ENCODE measurements at regions not wholly inside any gene's neighbourhood (a gene's known extent, or its start where the extent isn't known, plus 50 kb on each side); places are given as distances from the start of the nearest gene placed in this dataset.

DNA sequence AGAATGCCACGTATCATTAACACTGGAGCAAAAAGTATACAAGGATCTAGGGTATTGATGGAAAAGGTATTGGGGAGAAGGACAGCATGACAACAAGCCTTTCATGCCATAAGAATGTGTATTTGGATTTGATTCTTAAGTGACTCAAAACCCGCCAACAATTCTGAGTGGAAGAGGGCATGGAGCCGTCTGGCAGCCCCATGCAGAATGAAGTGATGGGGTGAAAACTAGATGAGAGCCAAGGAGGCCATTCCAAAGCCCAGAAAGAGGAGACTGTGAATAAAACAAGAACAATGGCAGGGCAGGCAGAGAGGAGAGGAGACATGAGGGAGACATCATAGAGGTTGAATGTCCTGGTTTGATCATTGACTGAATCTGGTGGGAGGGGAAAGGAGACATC is 272.3 kb upstream of the WWC1 start:
- no peaks in the 10 kb centered on the region for H4K20me1 ChIP-seq (ENCODE audit: control insufficient read depth, insufficient read depth, low read length, poor library complexity, severe bottlenecking)
- H3K9me3 Mint-ChIP-seq (ENCODE audit: insufficient read depth), result no peaks in the 10 kb centered on the region
- TF ChIP-seq, protein P1, sequence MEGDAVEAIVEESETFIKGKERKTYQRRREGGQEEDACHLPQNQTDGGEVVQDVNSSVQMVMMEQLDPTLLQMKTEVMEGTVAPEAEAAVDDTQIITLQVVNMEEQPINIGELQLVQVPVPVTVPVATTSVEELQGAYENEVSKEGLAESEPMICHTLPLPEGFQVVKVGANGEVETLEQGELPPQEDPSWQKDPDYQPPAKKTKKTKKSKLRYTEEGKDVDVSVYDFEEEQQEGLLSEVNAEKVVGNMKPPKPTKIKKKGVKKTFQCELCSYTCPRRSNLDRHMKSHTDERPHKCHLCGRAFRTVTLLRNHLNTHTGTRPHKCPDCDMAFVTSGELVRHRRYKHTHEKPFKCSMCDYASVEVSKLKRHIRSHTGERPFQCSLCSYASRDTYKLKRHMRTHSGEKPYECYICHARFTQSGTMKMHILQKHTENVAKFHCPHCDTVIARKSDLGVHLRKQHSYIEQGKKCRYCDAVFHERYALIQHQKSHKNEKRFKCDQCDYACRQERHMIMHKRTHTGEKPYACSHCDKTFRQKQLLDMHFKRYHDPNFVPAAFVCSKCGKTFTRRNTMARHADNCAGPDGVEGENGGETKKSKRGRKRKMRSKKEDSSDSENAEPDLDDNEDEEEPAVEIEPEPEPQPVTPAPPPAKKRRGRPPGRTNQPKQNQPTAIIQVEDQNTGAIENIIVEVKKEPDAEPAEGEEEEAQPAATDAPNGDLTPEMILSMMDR (IDR thresholded peaks at IDR 0.05), result no peak
- no peak for TF ChIP-seq EZH2 (IDR thresholded peaks at IDR 0.05; ENCODE audit: borderline replicate concordance, insufficient read depth, low read depth, low read length, poor library complexity, severe bottlenecking)
- no peaks in the 10 kb centered on the region for H3K27me3 Mint-ChIP-seq
- ATAC-seq (ENCODE audit: low read depth), result no peak
- POLR2A ChIA-PET, result no interaction called here
- H3K27ac ChIP-seq (ENCODE audit: low read length in 2 of 2), result no peak overlapping the region
- no peak overlapping the region for H3K4me3 Mint-ChIP-seq
- WGBS (ENCODE audit: insufficient coverage), result 87% methylated on average over 3 of the region's 3 CpGs
- H3K4me2 ChIP-seq (replicated peaks; ENCODE audit: low read depth, low read length, poor library complexity, severe bottlenecking), result no peak overlapping the region
- no peaks in the 10 kb centered on the region for H3K36me3 ChIP-seq (replicated peaks in 1 of 2; ENCODE audit: control extremely low read depth in 1 of 2, control insufficient read depth in 1 of 2, extremely low read depth in 1 of 2, insufficient read depth in 2 of 2, low read length in 1 of 2)
- H3K4me1 Mint-ChIP-seq, result no peaks in the 10 kb centered on the region
- intact Hi-C loops (cut with micrococcal nuclease), result no loop called here
- H3K9ac ChIP-seq (ENCODE audit: low read length), result no peak overlapping the region
- no peak overlapping the region for H2AFZ ChIP-seq (ENCODE audit: insufficient read depth, low read depth, low read length, poor library complexity, severe bottlenecking)
- DNase-seq, result no peak
- H3K4me3 ChIP-seq (ENCODE audit: control extremely low read depth in 1 of 5, extremely low read depth in 1 of 5, insufficient read depth in 1 of 5, low read depth in 2 of 5, low read length in 4 of 5), result no peak overlapping the region
- no peaks in the 10 kb centered on the region for H3K27me3 ChIP-seq (replicated peaks in 1 of 4; ENCODE audit: control extremely low read depth in 1 of 4, control insufficient read depth in 3 of 4, insufficient read depth in 4 of 4, low read length in 3 of 4)
- no peaks in the 10 kb centered on the region for H3K4me1 ChIP-seq (ENCODE audit: control insufficient read depth in 2 of 2, insufficient read depth in 2 of 2, low read length in 2 of 2)
- no peaks in the 10 kb centered on the region for H3K9me3 ChIP-seq (ENCODE audit: control extremely low read depth in 1 of 3, control insufficient read depth in 2 of 3, insufficient read depth in 1 of 3, low read length in 2 of 3)
- H3K27ac Mint-ChIP-seq, result no peak overlapping the region
- CTCF ChIA-PET, result no interaction called here
- no peaks in the 10 kb centered on the region for H3K79me2 ChIP-seq (ENCODE audit: control insufficient read depth, insufficient read depth, low read length)

DNA sequence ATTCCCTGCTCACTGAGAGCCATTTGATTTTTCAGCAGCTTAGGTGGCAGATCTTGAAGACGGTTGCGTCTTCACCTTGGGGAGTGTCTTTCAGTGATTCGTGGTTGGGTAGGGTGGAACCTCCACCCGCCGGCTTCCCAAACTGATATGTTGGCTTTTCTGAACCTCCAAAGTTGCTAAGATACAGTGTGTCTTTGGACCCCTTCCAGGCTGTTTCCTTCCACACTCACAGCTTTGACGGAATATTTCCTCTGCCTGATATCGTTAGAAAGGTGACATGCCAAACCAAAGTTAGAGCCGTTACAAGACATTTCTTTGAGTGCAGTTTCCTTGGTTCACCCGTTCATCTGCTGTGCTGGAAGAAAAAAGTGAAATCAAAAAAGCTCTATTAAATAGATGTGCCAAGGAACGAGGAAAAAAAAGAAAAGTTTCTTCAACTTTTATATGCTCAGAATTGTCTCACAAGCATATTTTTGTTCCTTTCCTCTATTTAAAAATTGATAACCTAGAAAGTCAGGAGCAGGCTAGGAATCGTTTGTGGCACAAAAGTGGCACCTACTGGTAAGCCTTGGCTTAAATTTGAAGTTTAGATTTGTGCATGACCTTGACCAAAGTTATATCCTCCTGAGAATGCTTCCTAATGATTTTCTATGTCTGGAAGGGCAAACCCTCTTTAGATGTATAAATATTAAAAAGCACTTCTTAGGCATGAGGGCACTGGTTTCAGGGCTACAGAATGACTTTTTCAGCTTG is 270.7 kb upstream of the WWC1 start:
- TF ChIP-seq, protein P1 (IDR thresholded peaks at IDR 0.05), result no peak
- no peak for TF ChIP-seq EZH2 (IDR thresholded peaks at IDR 0.05; ENCODE audit: borderline replicate concordance, insufficient read depth, low read depth, low read length, poor library complexity, severe bottlenecking)
- H3K27me3 ChIP-seq (replicated peaks in 1 of 4; ENCODE audit: control extremely low read depth in 1 of 4, control insufficient read depth in 3 of 4, insufficient read depth in 4 of 4, low read length in 3 of 4), result no peaks in the 10 kb centered on the region
- 31% methylated on average over 6 of the region's 11 CpGs for WGBS (ENCODE audit: insufficient coverage)
- no peaks in the 10 kb centered on the region for H4K20me1 ChIP-seq (ENCODE audit: control insufficient read depth, insufficient read depth, low read length, poor library complexity, severe bottlenecking)
- no peaks in the 10 kb centered on the region for H3K27me3 Mint-ChIP-seq
- no peak overlapping the region for H3K4me3 ChIP-seq (ENCODE audit: control extremely low read depth in 1 of 5, extremely low read depth in 1 of 5, insufficient read depth in 1 of 5, low read depth in 2 of 5, low read length in 4 of 5)
- ChIA-PET POLR2A (no interaction called here), CTCF (no interaction called here)
- no peaks in the 10 kb centered on the region for H3K4me1 Mint-ChIP-seq
- ATAC-seq (ENCODE audit: low read depth), result no peak
- no peak overlapping the region for H2AFZ ChIP-seq (ENCODE audit: insufficient read depth, low read depth, low read length, poor library complexity, severe bottlenecking)
- no peak overlapping the region for H3K9ac ChIP-seq (ENCODE audit: low read length)
- intact Hi-C loops (cut with micrococcal nuclease), result no loop called here
- no peaks in the 10 kb centered on the region for H3K9me3 ChIP-seq (ENCODE audit: control extremely low read depth in 1 of 3, control insufficient read depth in 2 of 3, insufficient read depth in 1 of 3, low read length in 2 of 3)
- no peak overlapping the region for H3K27ac Mint-ChIP-seq
- no peaks in the 10 kb centered on the region for H3K9me3 Mint-ChIP-seq (ENCODE audit: insufficient read depth)
- H3K79me2 ChIP-seq (ENCODE audit: control insufficient read depth, insufficient read depth, low read length), result no peaks in the 10 kb centered on the region
- no peak overlapping the region for H3K27ac ChIP-seq (ENCODE audit: low read length in 2 of 2)
- no peaks in the 10 kb centered on the region for H3K4me1 ChIP-seq (ENCODE audit: control insufficient read depth in 2 of 2, insufficient read depth in 2 of 2, low read length in 2 of 2)
- no peaks in the 10 kb centered on the region for H3K36me3 ChIP-seq (replicated peaks in 1 of 2; ENCODE audit: control extremely low read depth in 1 of 2, control insufficient read depth in 1 of 2, extremely low read depth in 1 of 2, insufficient read depth in 2 of 2, low read length in 1 of 2)
- no peak for DNase-seq
- H3K4me2 ChIP-seq (replicated peaks; ENCODE audit: low read depth, low read length, poor library complexity, severe bottlenecking), result no peak overlapping the region
- no peak overlapping the region for H3K4me3 Mint-ChIP-seq
